Neural cell (in vitro differentiated cells): ENCODE measurements at regions not wholly inside any gene's neighbourhood (a gene's known extent, or its start where the extent isn't known, plus 50 kb on each side); places are given as distances from the start of the nearest gene placed in this dataset.

Experiments
- H2AFZ ChIP-seq: fragments of 200-600, 300-800 bp; sonication (generic), shearing (Covaris generic); 2 replicates; pipeline ENCODE4 v1.6.0; 2014; ENCODE audit warnings: low read depth, mild to moderate bottlenecking, antibody characterized with exemption, low read length, moderate library complexity
- H3F3A ChIP-seq: fragments of 200-600 bp; shearing (Covaris generic); 2 replicates; pipeline ENCODE4 v1.6.1; 2016; ENCODE audit warnings: mild to moderate bottlenecking, moderate library complexity, mixed read lengths, antibody characterized with exemption, low read length; ENCODE audit not compliant: insufficient read depth, poor library complexity, severe bottlenecking
- H3K27ac ChIP-seq: fragments of 200-600, 300-800 bp; sonication (generic), shearing (Covaris generic); 2 replicates; pipeline ENCODE4 v1.5.1; 2014; ENCODE audit warnings: mild to moderate bottlenecking, low read length, moderate library complexity
- H3K27me3 ChIP-seq: fragments of 300-800, 200-600 bp; sonication (generic), shearing (Covaris generic); 2 replicates; pipeline ENCODE4 v1.6.0; 2014; ENCODE audit warnings: mild to moderate bottlenecking, low read depth, low read length, moderate library complexity; ENCODE audit not compliant: insufficient read depth
- H3K36me3 ChIP-seq: fragments of 300-800, 200-600 bp; sonication (generic), shearing (Covaris generic); 2 replicates; pipeline ENCODE4 v1.5.1; 2014; ENCODE audit warnings: mild to moderate bottlenecking, antibody characterized with exemption, low read length, moderate library complexity; ENCODE audit not compliant: insufficient read depth
- H3K4me2 ChIP-seq: fragments of 300-800, 200-600 bp; sonication (generic), shearing (Covaris generic); 2 replicates; pipeline ENCODE4 v1.6.0; 2014; ENCODE audit warnings: mild to moderate bottlenecking, low read length
- H3K4me3 ChIP-seq: fragments of 300-800, 200-600 bp; sonication (generic), shearing (Covaris generic); 2 replicates; pipeline ENCODE4 v1.5.1; 2014; ENCODE audit warnings: mild to moderate bottlenecking, low read length, moderate library complexity
- H3K79me2 ChIP-seq: fragments of 200-600 bp; shearing (Covaris generic); replicated peaks from 2 replicates; pipeline ENCODE4 v1.6.0; 2014; ENCODE audit warnings: mild to moderate bottlenecking, low read length, moderate library complexity; ENCODE audit not compliant: insufficient read depth
- H3K9ac ChIP-seq: fragments of 300-800, 200-600 bp; sonication (generic), shearing (Covaris generic); 2 replicates; pipeline ENCODE4 v1.6.1; 2016; ENCODE audit warnings: mild to moderate bottlenecking, low read length, mixed read lengths
- H3K9me2 ChIP-seq: fragments of 200-600 bp; shearing (Covaris generic); 2 replicates; pipeline ENCODE4 v1.6.1; 2016; ENCODE audit warnings: mild to moderate bottlenecking, low read length, mixed read lengths; ENCODE audit not compliant: insufficient read depth
- H3K9me3 ChIP-seq: fragments of 200-600, 300-800 bp; sonication (generic), shearing (Covaris generic); 2 replicates; pipeline ENCODE4 v1.6.1; 2016; ENCODE audit warnings: mild to moderate bottlenecking, mixed run types, low read length, moderate library complexity, mixed read lengths
- H4K20me1 ChIP-seq: fragments of 200-600 bp; shearing (Covaris generic); 2 replicates; pipeline ENCODE4 v1.6.1; 2016; ENCODE audit warnings: mild to moderate bottlenecking, mixed run types; ENCODE audit not compliant: insufficient read depth
- EP300 ChIP-seq: fragments of 450-650 bp; conservative IDR thresholded peaks from 2 replicates; pipeline ENCODE4 v1.6.1; 2014; ENCODE audit warnings: antibody characterized with exemption, mild to moderate bottlenecking, moderate library complexity; ENCODE audit not compliant: poor library complexity, severe bottlenecking
- EZH2 ChIP-seq: fragments of 200-600, 300-800 bp; shearing (Covaris generic), sonication (generic); IDR thresholded peaks from 2 replicates; pipeline ENCODE4 v1.6.1; 2014; ENCODE audit warnings: antibody characterized with exemption, low read length, borderline replicate concordance, mild to moderate bottlenecking; ENCODE audit not compliant: insufficient read depth, poor library complexity, severe bottlenecking
- MXI1 ChIP-seq: fragments of 450-650 bp; conservative IDR thresholded peaks from 2 replicates; pipeline ENCODE4 v1.6.1; 2014; ENCODE audit warnings: antibody characterized with exemption, mild to moderate bottlenecking; ENCODE audit not compliant: poor library complexity, severe bottlenecking
- POLR2AphosphoS5 ChIP-seq: IDR thresholded peaks from 2 replicates; pipeline ENCODE4 v1.6.1; 2012
- RAD21 ChIP-seq: fragments of 450-650 bp; conservative IDR thresholded peaks from 2 replicates; pipeline ENCODE4 v1.6.1; 2014; ENCODE audit warnings: antibody characterized with exemption, mild to moderate bottlenecking, moderate library complexity
- REST ChIP-seq: IDR thresholded peaks from 2 replicates; pipeline ENCODE4 v1.6.1; 2012; ENCODE audit warnings: borderline replicate concordance
- SMC3 ChIP-seq: fragments of 450-650 bp; conservative IDR thresholded peaks from 2 replicates; pipeline ENCODE4 v1.6.1; 2014; ENCODE audit warnings: antibody characterized with exemption, mild to moderate bottlenecking, moderate library complexity; ENCODE audit not compliant: poor library complexity
- TAF1 ChIP-seq: IDR thresholded peaks from 2 replicates; pipeline ENCODE4 v1.6.1; 2012; ENCODE audit warnings: low read depth
- TF ChIP-seq, protein P1 (sequence below): fragments of 450-650 bp; IDR thresholded peaks from 2 replicates; pipeline ENCODE4 v1.5.1; 2014; ENCODE audit warnings: antibody characterized with exemption, mild to moderate bottlenecking, moderate library complexity; ENCODE audit not compliant: poor library complexity, severe bottlenecking

DNA sequence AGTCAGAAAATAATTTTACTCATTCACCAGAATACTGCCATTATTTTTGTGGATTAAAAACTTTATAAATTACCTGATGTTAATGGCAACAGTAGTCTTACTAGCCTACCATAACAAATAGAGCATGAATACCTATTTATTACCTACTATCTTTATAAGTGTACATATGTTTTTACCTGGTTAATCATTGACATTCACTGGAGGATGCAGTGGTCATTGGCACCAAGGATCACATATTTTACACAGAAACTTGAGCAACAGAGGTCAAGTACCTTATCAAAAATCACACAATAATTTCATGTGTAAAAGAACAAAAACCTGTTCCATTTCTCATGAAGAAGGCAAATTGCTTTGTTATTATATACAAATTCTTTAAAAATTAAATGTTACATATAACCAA, 1284.9 kb upstream of the NCAM2 start:
- no peaks in the 10 kb centered on the region for H3K27me3 ChIP-seq
- no peak overlapping the region for H2AFZ ChIP-seq
- H3K79me2 ChIP-seq = no peaks in the 10 kb centered on the region
- no peak overlapping the region for H3K4me2 ChIP-seq
- H3K9me2 ChIP-seq = no peaks in the 10 kb centered on the region
- no peak overlapping the region for H3K4me3 ChIP-seq
- H3F3A ChIP-seq = no peaks in the 10 kb centered on the region
- no peak overlapping the region for H3K27ac ChIP-seq
- no peaks in the 10 kb centered on the region for H3K9me3 ChIP-seq
- no peaks in the 10 kb centered on the region for H3K36me3 ChIP-seq
- TF ChIP-seq EZH2 (no peak), TAF1 (no peak), EP300 (no peak), SMC3 (no peak), POLR2AphosphoS5 (no peak), MXI1 (no peak), REST (no peak), RAD21 (no peak)
- TF ChIP-seq, protein P1, sequence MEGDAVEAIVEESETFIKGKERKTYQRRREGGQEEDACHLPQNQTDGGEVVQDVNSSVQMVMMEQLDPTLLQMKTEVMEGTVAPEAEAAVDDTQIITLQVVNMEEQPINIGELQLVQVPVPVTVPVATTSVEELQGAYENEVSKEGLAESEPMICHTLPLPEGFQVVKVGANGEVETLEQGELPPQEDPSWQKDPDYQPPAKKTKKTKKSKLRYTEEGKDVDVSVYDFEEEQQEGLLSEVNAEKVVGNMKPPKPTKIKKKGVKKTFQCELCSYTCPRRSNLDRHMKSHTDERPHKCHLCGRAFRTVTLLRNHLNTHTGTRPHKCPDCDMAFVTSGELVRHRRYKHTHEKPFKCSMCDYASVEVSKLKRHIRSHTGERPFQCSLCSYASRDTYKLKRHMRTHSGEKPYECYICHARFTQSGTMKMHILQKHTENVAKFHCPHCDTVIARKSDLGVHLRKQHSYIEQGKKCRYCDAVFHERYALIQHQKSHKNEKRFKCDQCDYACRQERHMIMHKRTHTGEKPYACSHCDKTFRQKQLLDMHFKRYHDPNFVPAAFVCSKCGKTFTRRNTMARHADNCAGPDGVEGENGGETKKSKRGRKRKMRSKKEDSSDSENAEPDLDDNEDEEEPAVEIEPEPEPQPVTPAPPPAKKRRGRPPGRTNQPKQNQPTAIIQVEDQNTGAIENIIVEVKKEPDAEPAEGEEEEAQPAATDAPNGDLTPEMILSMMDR = no peak
- H4K20me1 ChIP-seq = no peaks in the 10 kb centered on the region
- H3K9ac ChIP-seq = no peak overlapping the region

- Histone ChIP-seq H2AFZ (no peak overlapping the region), H3K27ac (no peak overlapping the region), H3K9me2 (no peaks in the 10 kb centered on the region), H4K20me1 (no peaks in the 10 kb centered on the region), H3K4me3 (no peak overlapping the region), H3K9ac (no peak overlapping the region), H3K79me2 (no peaks in the 10 kb centered on the region), H3K36me3 (no peaks in the 10 kb centered on the region), H3K27me3 (no peaks in the 10 kb centered on the region), H3F3A (no peaks in the 10 kb centered on the region), H3K9me3 (no peaks in the 10 kb centered on the region), H3K4me2 (no peak overlapping the region)
- no peak for TF ChIP-seq REST
- no peak for TF ChIP-seq EZH2
- no peak for TF ChIP-seq RAD21
- TF ChIP-seq POLR2AphosphoS5 = no peak
- TF ChIP-seq SMC3 = no peak
- TF ChIP-seq, protein P1 = no peak
These were observed 1274.1 kb upstream of the NCAM2 start for GRCh38 chr21:19724081-19724480.
